ENCODE measurements at regions not wholly inside any gene's neighbourhood (a gene's known extent, or its start where the extent isn't known, plus 50 kb on each side); places are given as distances from the start of the nearest gene placed in this dataset.

DNA sequence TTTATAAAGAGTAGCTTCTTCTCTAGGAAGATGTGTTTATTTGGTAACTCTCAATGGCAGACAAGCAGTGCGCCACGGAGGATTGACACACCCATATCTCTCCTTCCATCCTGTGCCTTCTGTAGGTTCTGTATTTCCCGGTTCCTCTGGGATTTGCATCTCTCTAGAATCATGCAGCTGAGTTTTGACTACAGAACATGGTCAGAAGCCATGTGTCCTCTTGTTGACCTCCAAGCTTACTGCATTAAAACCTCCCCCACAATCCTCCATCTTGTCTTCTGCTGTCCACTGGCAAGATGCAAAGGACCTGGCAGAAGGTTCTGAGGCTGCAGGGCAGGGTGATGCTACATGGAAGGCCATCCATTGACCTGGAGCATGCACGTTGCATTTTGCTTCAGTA, 482.0 kb downstream of the DMRT2 start:
- Histone ChIP-seq H2BK120ac (ENCODE audit: low read depth, low read length) (no peak overlapping the region), H3K4me2 (ENCODE audit: insufficient read depth, low read length, poor library complexity, severe bottlenecking) (no peak overlapping the region), H2BK12ac (ENCODE audit: low read length) (no peak overlapping the region), H3K4me3 (ENCODE audit: low read length in 2 of 2) (no peak overlapping the region), H3K27me3 (ENCODE audit: control insufficient read depth in 3 of 3, insufficient read depth in 3 of 3, low read depth in 1 of 3, low read length in 3 of 3) (no peaks in the 10 kb centered on the region), H2BK15ac (ENCODE audit: low read length) (no peak overlapping the region), H3K9me3 (replicated peaks in 1 of 2; ENCODE audit: control insufficient read depth in 2 of 2, insufficient read depth in 1 of 2, low read depth in 1 of 2, low read length in 2 of 2) (no peaks in the 10 kb centered on the region), H3K27ac (replicated peaks; ENCODE audit: low read length) (no peak overlapping the region), H2AFZ (ENCODE audit: low read length) (no peak overlapping the region), H4K8ac (ENCODE audit: low read depth, low read length) (no peak overlapping the region), H3K36me3 (replicated peaks in 1 of 2; ENCODE audit: control insufficient read depth in 2 of 2, insufficient read depth in 2 of 2, low read length in 2 of 2) (no peaks in the 10 kb centered on the region), H3K79me1 (ENCODE audit: low read depth, low read length) (no peaks in the 10 kb centered on the region), H3K4me1 (ENCODE audit: control insufficient read depth in 2 of 2, insufficient read depth in 1 of 2, low read depth in 1 of 2, low read length in 2 of 2) (no peaks in the 10 kb centered on the region), H2AK5ac (ENCODE audit: low read depth, low read length) (no peak overlapping the region), H3K18ac (ENCODE audit: low read length) (no peak overlapping the region), H3K14ac (ENCODE audit: low read length) (no peak overlapping the region), H3K9ac (ENCODE audit: low read depth, low read length, poor library complexity) (no peak overlapping the region), H2BK5ac (ENCODE audit: low read length) (no peak overlapping the region), H4K91ac (ENCODE audit: low read depth, low read length, poor library complexity) (no peak overlapping the region), H3K4ac (ENCODE audit: low read length) (no peak overlapping the region), H3K23ac (ENCODE audit: low read depth, low read length, poor library complexity) (no peak overlapping the region)
- no peak for DNase-seq (ENCODE audit: low spot score)
- WGBS, 2 donors (ENCODE audit: extremely low coverage in 2 of 2, insufficient read length in 2 of 2, insufficient replicate concordance in 1 of 2): no CpG with 5 or more reads among the region's 4 CpGs

DNA sequence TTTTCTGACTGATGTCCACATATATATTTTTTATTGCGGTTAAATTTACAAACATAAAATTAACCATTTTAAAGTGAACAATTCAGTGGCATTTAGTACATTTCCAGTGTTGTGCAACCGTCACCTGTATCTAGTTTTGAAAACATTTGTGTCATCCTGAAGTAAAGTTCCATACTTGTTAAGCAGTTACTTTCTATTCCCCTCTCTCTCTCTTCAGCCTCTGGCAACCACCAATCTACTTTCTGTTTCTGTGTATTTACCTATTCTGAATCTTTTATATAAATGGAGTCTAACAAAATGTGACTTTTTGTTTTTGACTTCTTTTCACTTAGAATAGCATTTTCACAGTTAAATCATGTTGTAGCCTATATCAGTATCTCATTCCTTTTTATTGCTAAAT, 480.1 kb upstream of the SMARCA2 start:
- Histone ChIP-seq H3K4me1 (ENCODE audit: control insufficient read depth in 2 of 2, insufficient read depth in 1 of 2, low read depth in 1 of 2, low read length in 2 of 2) (peaks cover 0 to 2% of the 10 kb centered on the region in 2 donors), H2BK5ac (ENCODE audit: low read length) (no peak overlapping the region), H3K36me3 (replicated peaks in 1 of 2; ENCODE audit: control insufficient read depth in 2 of 2, insufficient read depth in 2 of 2, low read length in 2 of 2) (no peaks in the 10 kb centered on the region), H3K9me3 (replicated peaks in 1 of 2; ENCODE audit: control insufficient read depth in 2 of 2, insufficient read depth in 1 of 2, low read depth in 1 of 2, low read length in 2 of 2) (no peaks in the 10 kb centered on the region), H2AFZ (ENCODE audit: low read length) (no peak overlapping the region), H3K14ac (ENCODE audit: low read length) (no peak overlapping the region), H3K27me3 (ENCODE audit: control insufficient read depth in 3 of 3, insufficient read depth in 3 of 3, low read depth in 1 of 3, low read length in 3 of 3) (no peaks in the 10 kb centered on the region), H3K4me3 (ENCODE audit: low read length in 2 of 2) (no peak overlapping the region), H3K4ac (ENCODE audit: low read length) (no peak overlapping the region), H2BK12ac (ENCODE audit: low read length) (no peak overlapping the region), H2BK15ac (ENCODE audit: low read length) (no peak overlapping the region), H3K27ac (replicated peaks; ENCODE audit: low read length) (no peak overlapping the region), H3K79me1 (ENCODE audit: low read depth, low read length) (no peaks in the 10 kb centered on the region), H3K9ac (ENCODE audit: low read depth, low read length, poor library complexity) (no peak overlapping the region), H2AK5ac (ENCODE audit: low read depth, low read length) (no peak overlapping the region), H3K23ac (ENCODE audit: low read depth, low read length, poor library complexity) (no peak overlapping the region), H3K4me2 (ENCODE audit: insufficient read depth, low read length, poor library complexity, severe bottlenecking) (no peak overlapping the region), H4K91ac (ENCODE audit: low read depth, low read length, poor library complexity) (no peak overlapping the region), H4K8ac (ENCODE audit: low read depth, low read length) (no peak overlapping the region), H3K18ac (ENCODE audit: low read length) (no peak overlapping the region), H2BK120ac (ENCODE audit: low read depth, low read length) (no peak overlapping the region)
- no CpG with 5 or more reads among the region's 2 CpGs for WGBS, 2 donors (ENCODE audit: extremely low coverage in 2 of 2, insufficient read length in 2 of 2, insufficient replicate concordance in 1 of 2)
- no peak for DNase-seq (ENCODE audit: low spot score)

DNA sequence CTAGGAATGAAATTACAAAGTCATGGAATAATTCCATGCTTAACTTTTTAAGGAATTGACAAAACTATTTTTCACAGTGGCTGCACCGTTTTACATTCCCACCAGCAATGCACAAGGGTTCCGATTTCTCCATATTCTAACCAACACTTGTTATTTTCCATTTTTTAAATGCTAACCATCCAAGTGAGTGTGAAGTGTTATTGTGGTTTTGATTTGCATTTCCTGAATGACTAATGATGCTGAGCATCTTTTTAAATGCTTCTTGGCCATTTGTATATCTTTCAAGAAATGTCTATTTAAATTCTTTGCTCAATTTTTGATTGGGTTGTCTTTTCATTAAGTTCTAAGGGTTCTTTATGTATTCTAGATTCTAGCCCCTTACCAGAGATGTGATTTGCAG, 479.5 kb upstream of the SMARCA2 start:
- H2AFZ ChIP-seq (ENCODE audit: low read length): no peak overlapping the region
- H4K8ac ChIP-seq (ENCODE audit: low read depth, low read length): no peak overlapping the region
- no peak overlapping the region for H4K91ac ChIP-seq (ENCODE audit: low read depth, low read length, poor library complexity)
- H2AK5ac ChIP-seq (ENCODE audit: low read depth, low read length): no peak overlapping the region
- no peak overlapping the region for H2BK15ac ChIP-seq (ENCODE audit: low read length)
- H2BK5ac ChIP-seq (ENCODE audit: low read length): no peak overlapping the region
- H2BK12ac ChIP-seq (ENCODE audit: low read length): no peak overlapping the region
- no peak overlapping the region for H3K27ac ChIP-seq (replicated peaks; ENCODE audit: low read length)
- H3K14ac ChIP-seq (ENCODE audit: low read length): no peak overlapping the region
- no peak overlapping the region for H3K9ac ChIP-seq (ENCODE audit: low read depth, low read length, poor library complexity)
- H3K18ac ChIP-seq (ENCODE audit: low read length): no peak overlapping the region
- no peak overlapping the region for H3K4ac ChIP-seq (ENCODE audit: low read length)
- no peak for DNase-seq (ENCODE audit: low spot score)
- H3K4me2 ChIP-seq (ENCODE audit: insufficient read depth, low read length, poor library complexity, severe bottlenecking): no peak overlapping the region
- H3K9me3 ChIP-seq (replicated peaks in 1 of 2; ENCODE audit: control insufficient read depth in 2 of 2, insufficient read depth in 1 of 2, low read depth in 1 of 2, low read length in 2 of 2): no peaks in the 10 kb centered on the region
- WGBS, 2 donors (ENCODE audit: extremely low coverage in 2 of 2, insufficient read length in 2 of 2, insufficient replicate concordance in 1 of 2): no CpG with 5 or more reads among the region's 2 CpGs
- H3K27me3 ChIP-seq (ENCODE audit: control insufficient read depth in 3 of 3, insufficient read depth in 3 of 3, low read depth in 1 of 3, low read length in 3 of 3): no peaks in the 10 kb centered on the region
- no peaks in the 10 kb centered on the region for H3K36me3 ChIP-seq (replicated peaks in 1 of 2; ENCODE audit: control insufficient read depth in 2 of 2, insufficient read depth in 2 of 2, low read length in 2 of 2)
- no peak overlapping the region for H3K4me3 ChIP-seq (ENCODE audit: low read length in 2 of 2)
- H3K23ac ChIP-seq (ENCODE audit: low read depth, low read length, poor library complexity): no peak overlapping the region
- H3K4me1 ChIP-seq (ENCODE audit: control insufficient read depth in 2 of 2, insufficient read depth in 1 of 2, low read depth in 1 of 2, low read length in 2 of 2): peaks cover 0 to 2% of the 10 kb centered on the region in 2 donors
- H2BK120ac ChIP-seq (ENCODE audit: low read depth, low read length): no peak overlapping the region
- no peaks in the 10 kb centered on the region for H3K79me1 ChIP-seq (ENCODE audit: low read depth, low read length)

- Histone ChIP-seq H2BK5ac (ENCODE audit: low read length) (no peak overlapping the region), H3K27ac (replicated peaks; ENCODE audit: low read length) (no peak overlapping the region), H3K4me3 (ENCODE audit: low read length in 2 of 2) (no peak overlapping the region), H3K18ac (ENCODE audit: low read length) (no peak overlapping the region), H4K8ac (ENCODE audit: low read depth, low read length) (no peak overlapping the region), H4K91ac (ENCODE audit: low read depth, low read length, poor library complexity) (no peak overlapping the region), H3K9ac (ENCODE audit: low read depth, low read length, poor library complexity) (no peak overlapping the region), H3K9me3 (replicated peaks in 1 of 2; ENCODE audit: control insufficient read depth in 2 of 2, insufficient read depth in 1 of 2, low read depth in 1 of 2, low read length in 2 of 2) (no peaks in the 10 kb centered on the region), H3K14ac (ENCODE audit: low read length) (no peak overlapping the region), H3K4ac (ENCODE audit: low read length) (no peak overlapping the region), H2BK120ac (ENCODE audit: low read depth, low read length) (no peak overlapping the region), H3K4me2 (ENCODE audit: insufficient read depth, low read length, poor library complexity, severe bottlenecking) (no peak overlapping the region), H3K79me1 (ENCODE audit: low read depth, low read length) (no peaks in the 10 kb centered on the region), H2AFZ (ENCODE audit: low read length) (no peak overlapping the region), H3K27me3 (ENCODE audit: control insufficient read depth in 3 of 3, insufficient read depth in 3 of 3, low read depth in 1 of 3, low read length in 3 of 3) (no peaks in the 10 kb centered on the region), H2BK12ac (ENCODE audit: low read length) (no peak overlapping the region), H3K23ac (ENCODE audit: low read depth, low read length, poor library complexity) (no peak overlapping the region), H3K36me3 (replicated peaks in 1 of 2; ENCODE audit: control insufficient read depth in 2 of 2, insufficient read depth in 2 of 2, low read length in 2 of 2) (no peaks in the 10 kb centered on the region), H2BK15ac (ENCODE audit: low read length) (no peak overlapping the region), H2AK5ac (ENCODE audit: low read depth, low read length) (no peak overlapping the region), H3K4me1 (ENCODE audit: control insufficient read depth in 2 of 2, insufficient read depth in 1 of 2, low read depth in 1 of 2, low read length in 2 of 2) (peaks cover 0 to 2% of the 10 kb centered on the region in 2 donors)
- no CpG with 5 or more reads among the region's 5 CpGs for WGBS, 2 donors (ENCODE audit: extremely low coverage in 2 of 2, insufficient read length in 2 of 2, insufficient replicate concordance in 1 of 2)
- no peak for DNase-seq (ENCODE audit: low spot score)
These were observed 478.5 kb upstream of the SMARCA2 start for GRCh38 chr9:1536522-1537170.

Measured in neuronal stem cell (in vitro differentiated cells).